NCI-H510A treated with DMSO at 0.1 percent for 48 hours (cell line): ENCODE measurements at regions not wholly inside any gene's neighbourhood (a gene's known extent, or its start where the extent isn't known, plus 50 kb on each side); places are given as distances from the start of the nearest gene placed in this dataset.
"Not testable (repeated sequence)": the region's sequence is repeated elsewhere in the genome, so short reads cannot be mapped to it uniquely, and the experiment has no call there.

Experiments used
- DNase-seq: peaks from one replicate; lab custom pipeline; 2025; lab: John Stamatoyannopoulos, UW

DNA sequence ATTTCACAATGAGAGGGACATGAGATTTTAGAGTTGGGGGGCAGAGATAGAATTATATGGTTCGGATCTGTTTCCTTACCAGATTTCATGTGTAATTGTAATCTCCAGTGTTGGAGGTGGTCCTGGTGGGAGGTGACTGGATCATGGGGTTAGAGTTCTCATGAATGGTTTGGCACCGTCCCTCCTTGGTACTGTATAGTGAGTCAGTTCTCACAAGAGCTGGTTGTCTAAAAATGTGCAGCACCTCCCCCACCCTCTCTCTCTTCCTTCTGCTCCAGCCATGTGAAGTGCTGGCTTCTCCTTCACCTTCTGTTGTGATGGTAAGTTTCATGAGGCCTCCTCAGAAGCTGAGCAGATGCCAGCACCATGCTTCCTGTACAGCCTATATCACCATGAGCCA is 138.1 kb downstream of the SCG2 start:
- DNase-seq: no peak

GRCh38 chr2:223465793-223466192 is 136.4 kb downstream of the SCG2 start:
- no peak for DNase-seq

DNA sequence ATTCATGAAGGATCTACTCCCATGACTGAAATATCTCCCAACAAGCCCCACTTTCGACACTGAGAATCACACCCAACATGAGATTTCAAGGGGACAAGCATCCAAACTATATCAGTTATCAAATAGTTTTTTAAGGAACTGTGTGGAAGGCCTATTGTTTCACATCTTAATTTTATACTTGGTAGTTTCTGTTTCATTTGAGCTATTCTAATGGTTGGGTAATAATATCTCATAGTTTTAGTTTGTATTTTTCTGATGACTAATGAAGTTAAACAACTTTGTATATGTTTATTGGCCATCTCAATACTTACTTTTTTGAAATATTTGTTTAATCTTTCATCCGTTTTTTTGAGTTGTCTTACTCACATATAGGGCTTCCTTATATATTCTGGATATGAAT is 135.0 kb downstream of the SCG2 start:
- DNase-seq: no peak

DNA sequence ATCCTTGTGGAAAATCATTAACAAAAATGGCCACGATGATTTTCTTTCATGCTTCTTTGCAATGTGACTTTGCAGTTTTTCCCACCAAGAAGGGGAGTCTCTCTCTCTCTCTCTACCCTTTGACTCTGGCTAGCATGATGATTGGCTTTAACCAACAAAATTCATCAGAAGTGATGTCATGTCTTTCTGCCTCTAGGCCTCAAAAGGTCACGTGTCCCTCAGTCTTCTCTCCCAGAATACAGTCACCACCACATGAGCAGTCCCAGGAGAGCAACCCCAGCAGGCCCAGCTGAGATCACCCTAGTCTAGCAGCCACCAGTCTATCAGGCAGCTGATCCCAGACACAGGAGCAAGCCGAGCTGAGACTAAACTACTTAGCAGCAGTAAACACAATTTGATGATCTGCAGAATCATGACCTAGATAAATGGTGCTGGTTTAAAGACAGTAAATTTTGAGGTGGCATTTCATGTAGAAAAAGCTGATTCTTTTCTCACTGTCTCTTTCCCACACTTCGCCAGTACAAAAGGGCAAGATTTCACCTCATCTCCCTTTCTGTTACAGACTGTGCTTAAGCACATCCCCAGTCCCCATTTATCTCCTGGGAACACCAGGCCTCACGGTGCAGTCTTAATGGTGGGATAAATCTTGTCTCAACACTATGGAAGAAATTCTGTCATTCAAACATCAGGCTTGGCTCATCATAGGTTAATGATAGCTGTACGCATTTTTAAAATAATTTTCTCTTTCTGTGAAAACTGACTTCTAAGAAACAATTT is 132.7 kb downstream of the SCG2 start:
- DNase-seq: no peak

GRCh38 chr2:223470602-223471001 is 131.6 kb downstream of the SCG2 start:
- DNase-seq: no peak

DNA sequence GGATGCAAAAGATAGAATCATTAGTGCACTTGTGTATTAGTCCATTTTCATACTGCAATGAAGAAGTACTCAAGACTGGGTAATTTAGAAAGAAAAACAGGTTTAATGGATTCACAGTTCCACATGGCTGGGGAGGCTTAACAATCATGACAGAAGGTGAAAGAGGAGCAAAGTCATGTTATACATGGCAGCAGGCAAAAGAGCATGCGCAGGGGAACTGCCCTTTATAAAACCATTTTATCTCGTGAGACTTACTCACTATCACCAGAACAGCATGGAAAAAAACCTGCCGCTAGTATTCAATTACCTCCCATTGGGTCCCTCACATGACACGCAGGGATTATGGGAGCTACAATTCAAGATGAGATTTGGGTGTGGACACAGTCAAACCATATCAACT is 129.4 kb downstream of the SCG2 start:
- no peak for DNase-seq

GRCh38 chr2:223474893-223475292 is 127.3 kb downstream of the SCG2 start:
- no peak for DNase-seq

DNA sequence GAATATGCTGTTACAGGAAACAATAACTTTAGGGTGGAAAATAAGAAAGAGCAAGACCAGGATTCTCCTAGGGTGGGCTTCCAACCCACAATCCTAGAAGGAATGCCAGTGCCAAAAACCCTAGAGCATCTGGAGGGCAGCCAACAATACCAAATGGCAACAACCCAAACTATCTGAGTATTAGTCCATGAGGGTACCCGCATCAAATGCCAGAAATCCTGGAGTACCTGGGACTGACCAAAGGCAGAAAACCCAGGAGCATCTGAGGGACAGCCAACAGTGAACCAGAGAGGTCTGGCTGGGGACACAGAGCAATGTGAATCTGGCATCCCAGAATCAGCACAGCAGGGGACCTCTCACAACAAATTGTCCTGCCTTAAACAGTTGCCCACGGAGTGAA is 126.3 kb downstream of the SCG2 start:
- DNase-seq: no peak

- no peak for DNase-seq
These were observed 124.8 kb downstream of the SCG2 start for GRCh38 chr2:223477318-223477717.

- no peak for DNase-seq
These were observed 120.7 kb downstream of the SCG2 start for GRCh38 chr2:223481486-223481885.

DNA sequence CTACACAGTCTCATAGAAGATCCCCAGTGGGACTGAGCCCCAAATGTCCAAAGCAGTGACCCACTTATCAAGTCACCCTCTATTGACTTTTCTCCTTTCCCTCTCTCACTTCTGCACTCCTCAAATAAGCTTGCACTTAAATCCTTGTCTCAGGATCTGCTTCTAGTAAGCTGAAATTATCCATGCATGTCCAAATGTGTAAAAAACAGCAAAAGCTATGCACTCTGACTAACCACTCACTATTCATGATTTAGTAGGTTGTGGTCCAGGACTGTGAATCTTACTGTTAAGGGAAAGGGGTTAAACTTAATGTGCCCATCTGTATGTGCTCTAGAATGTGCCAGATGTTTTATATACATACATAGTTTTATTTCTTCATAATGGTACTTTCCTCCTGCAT is 115.4 kb downstream of the SCG2 start:
- DNase-seq: no peak

- DNase-seq: no peak
These were observed 114.8 kb downstream of the SCG2 start for GRCh38 chr2:223487214-223487846.

- peak; percentile 18 for DNase-seq
These were observed 113.3 kb downstream of the SCG2 start for GRCh38 chr2:223488814-223489213.

- no peak for DNase-seq
These were observed 107.7 kb downstream of the SCG2 start for GRCh38 chr2:223494496-223494895.

DNA sequence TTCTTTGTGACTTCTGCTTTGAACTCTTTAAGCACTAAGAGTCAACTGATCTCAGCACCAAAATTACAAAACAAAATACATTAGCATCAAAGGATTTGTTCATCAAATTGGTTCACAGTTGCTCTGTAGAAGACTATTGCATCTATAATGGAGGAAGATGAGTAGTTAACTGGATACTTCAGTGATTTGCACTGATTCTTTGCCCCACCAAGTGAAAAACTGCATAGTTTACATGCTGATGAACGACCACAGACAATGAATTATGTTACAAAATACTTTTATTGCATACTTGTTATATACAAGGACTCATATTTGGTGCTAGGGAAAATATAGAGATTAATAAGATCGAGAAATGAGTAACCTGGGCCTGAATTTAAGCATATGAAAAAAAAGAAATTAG is 107.2 kb downstream of the SCG2 start:
- DNase-seq: no peak

DNA sequence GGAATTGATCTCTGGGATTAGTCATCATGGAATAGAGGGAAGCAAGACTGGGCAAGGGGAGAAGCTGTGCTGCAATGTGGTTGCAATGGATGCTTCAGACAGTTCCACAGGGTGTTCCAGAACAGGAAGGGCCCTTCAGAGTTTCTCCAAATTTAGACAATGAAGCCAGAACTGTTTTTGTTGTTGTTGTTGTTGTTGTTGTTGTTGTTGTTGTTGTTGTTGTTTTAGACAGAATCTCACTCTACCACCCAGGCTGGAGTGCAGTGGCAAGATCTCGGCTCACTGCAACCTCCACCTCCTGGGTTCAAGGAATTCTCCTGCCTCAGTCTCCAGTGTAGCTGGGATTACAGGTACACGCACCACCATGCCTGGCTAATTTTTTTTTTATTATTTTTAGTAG is 105.3 kb downstream of the SCG2 start:
- DNase-seq: not testable (repeated sequence)

GRCh38 chr2:223500709-223501108 is 101.5 kb downstream of the SCG2 start:
- DNase-seq: no peak

DNA sequence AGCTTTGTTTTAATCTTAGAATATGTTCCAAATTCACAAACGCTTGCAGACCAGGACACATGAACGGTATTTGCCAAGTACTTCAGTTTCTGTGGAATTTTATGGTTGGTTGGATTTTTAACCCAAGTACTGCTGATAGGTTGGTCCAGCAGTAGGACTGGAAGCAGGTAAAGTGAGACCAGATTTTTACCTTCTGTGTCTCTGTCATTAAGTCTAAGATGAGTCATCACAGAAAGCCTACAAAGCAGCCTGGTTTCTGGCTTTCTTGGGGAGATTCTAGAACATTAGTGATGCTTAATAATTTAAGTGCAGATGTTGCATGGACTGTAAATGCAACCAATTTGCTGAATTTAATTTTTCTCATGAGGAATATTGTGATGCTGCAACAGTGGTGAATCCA is 100.5 kb downstream of the SCG2 start:
- no peak for DNase-seq

- DNase-seq: no peak
These were observed 98.4 kb downstream of the SCG2 start for GRCh38 chr2:223503746-223504145.

DNA sequence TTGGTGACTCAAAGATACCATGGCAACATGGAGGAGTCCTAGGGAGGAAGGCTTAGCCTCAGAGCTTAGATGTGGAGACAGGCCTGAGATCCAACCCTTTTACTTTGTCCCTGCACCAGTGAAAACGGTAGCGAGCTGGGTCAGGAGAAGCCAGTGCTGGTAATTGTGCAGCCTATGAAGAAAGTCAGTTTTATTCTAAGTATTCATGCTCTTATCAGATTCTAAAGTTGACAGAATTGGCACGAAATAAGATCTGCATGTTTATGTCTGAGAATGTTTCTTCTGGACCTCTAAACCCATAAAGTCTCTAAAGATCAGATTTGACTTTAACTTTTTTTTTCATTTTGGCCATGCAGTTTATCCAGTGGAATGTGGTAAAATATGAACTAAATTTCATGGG is 93.8 kb downstream of the SCG2 start:
- DNase-seq: no peak

DNA sequence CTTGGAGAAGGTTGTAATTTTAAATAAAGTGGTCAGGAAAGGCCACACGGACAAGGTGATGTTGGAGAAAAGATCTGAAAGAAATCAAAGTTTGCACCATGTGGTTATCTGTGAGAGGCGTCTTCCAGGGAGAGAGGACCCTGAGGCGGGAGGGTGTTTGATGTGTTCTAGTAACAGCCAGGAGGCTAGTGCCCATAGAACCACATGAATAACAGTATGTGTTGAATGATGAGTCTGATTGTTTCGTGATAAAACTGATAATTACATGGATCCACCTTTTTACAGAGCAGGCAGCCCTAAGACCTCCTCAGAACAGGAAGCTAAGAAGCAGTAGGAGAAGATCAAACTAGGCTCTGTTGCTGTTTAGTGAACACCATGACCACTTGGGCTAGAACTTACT is 91.4 kb downstream of the SCG2 start:
- DNase-seq: no peak

GRCh38 chr2:223511168-223511567 is 91.0 kb downstream of the SCG2 start:
- no peak for DNase-seq

DNA sequence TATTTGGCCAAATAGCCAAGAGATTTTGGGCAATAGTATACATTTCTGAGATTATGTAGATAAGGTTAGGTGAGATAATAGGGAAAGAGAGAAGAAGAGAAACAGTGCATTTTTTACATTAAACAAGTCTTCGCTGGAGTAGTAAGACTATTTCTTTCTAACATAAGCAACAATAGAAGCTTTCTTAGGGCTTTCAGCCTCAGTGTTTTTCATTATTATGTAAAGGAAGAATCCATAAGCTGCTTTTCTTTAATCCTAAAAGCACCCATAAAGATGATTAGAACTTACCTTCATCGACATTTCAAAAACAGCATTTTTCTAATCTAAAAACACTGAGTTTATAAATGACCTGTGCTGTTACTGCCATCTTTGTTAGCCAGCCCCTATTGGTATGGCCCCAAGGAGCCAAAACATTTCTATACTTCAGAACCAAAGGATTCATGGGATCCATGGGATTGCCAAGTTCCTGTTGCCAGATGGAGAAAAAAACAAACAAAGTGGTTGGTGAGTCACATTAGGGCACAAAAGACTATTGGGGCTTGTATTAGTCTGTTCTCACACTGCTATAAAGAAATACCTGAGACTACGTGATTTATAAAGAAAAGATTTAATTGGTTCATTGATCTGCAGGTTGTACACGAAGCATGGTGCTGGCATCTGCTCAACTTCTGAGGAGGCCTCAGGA is 88.2 kb downstream of the SCG2 start:
- DNase-seq: no peak
